HepG2 (cell line): ENCODE measurements at regions not wholly inside any gene's neighbourhood (a gene's known extent, or its start where the extent isn't known, plus 50 kb on each side); places are given as distances from the start of the nearest gene placed in this dataset.
"Not testable (repeated sequence)": the region's sequence is repeated elsewhere in the genome, so short reads cannot be mapped to it uniquely, and the experiment has no call there.

Experiments
- ATAC-seq: fragments of 200-7000 bp; cut with Tn5 transposase; 3 replicates; pipeline ENCODE4 v1.9.1; 2020; ENCODE audit warnings: mild to moderate bottlenecking, moderate library complexity
- BruUV-seq: library from RNA; stranded (reverse); fragments of 400-500 nt; replicated peaks from 2 replicates; lab custom pipeline; 2021; lab: Mats Ljungman, UMichigan
- CTCF ChIA-PET: fragments of 300-600 bp; formaldehyde crosslinking; extraction: SDS; loops from one replicate; lab custom pipeline; 2021; ENCODE audit warnings: low total read pairs, inconsistent platforms, low intra/inter-chr PET ratio; lab: Yijun Ruan, JAX
- POLR2A ChIA-PET: fragments of 350-600 bp; sonication (Branson Sonifier 250); formaldehyde crosslinking; loops from one replicate; lab custom pipeline; 2020; ENCODE audit warnings: antibody characterized with exemption, inconsistent platforms; lab: Yijun Ruan, JAX
- DNase-seq: peaks from one replicate; pipeline ENCODE4 v3.0.0-alpha.2; 2015; ENCODE audit warnings: low spot score
- FAIRE-seq: peaks from 3 replicates; lab custom pipeline; 2011; peaks lifted over from hg19 to GRCh38; lab: Jason Lieb, UNC
- H2AFZ ChIP-seq: one replicate; pipeline ENCODE4 v1.6.1; 2011; ENCODE audit warnings: low read length, inconsistent platforms
- H3K27ac ChIP-seq: fragments of 300-600 bp; 3 replicates; pipeline ENCODE4 v1.8.0; 2011; ENCODE audit warnings: mixed run types, mild to moderate bottlenecking, mixed read lengths, low read length, inconsistent platforms; ENCODE audit not compliant: insufficient read depth; ENCODE audit errors: extremely low read length
- H3K27me3 ChIP-seq, 2 experiments: fragments of 200-600 bp in 1 of 2; 2 replicates in 1 of 2; 3 replicates in 1 of 2; pipeline versions ENCODE4 v1.6.0 to v1.8.0; 2011; ENCODE audit warnings: low read length in 2 of 2, mild to moderate bottlenecking in 2 of 2, moderate library complexity in 2 of 2, inconsistent platforms in 1 of 2; ENCODE audit not compliant: insufficient read depth in 2 of 2, control insufficient read depth in 1 of 2
- H3K36me3 ChIP-seq, 2 experiments: fragments of 200-600 bp in 1 of 2; replicated peaks in 1 of 2; 2 replicates in 1 of 2; 3 replicates in 1 of 2; pipeline versions ENCODE4 v1.5.1 to v1.8.0; 2011; ENCODE audit warnings: low read length in 2 of 2, inconsistent platforms in 1 of 2; ENCODE audit not compliant: insufficient read depth in 2 of 2, control insufficient read depth in 1 of 2
- H3K4me1 ChIP-seq: 2 replicates; pipeline ENCODE4 v1.5.1; 2012; ENCODE audit warnings: low read length, inconsistent platforms; ENCODE audit not compliant: insufficient read depth
- H3K4me2 ChIP-seq: 2 replicates; pipeline ENCODE4 v1.6.0; 2011; ENCODE audit warnings: low read depth, low read length, inconsistent platforms
- H3K4me3 ChIP-seq, 3 experiments: fragments of 200-600 bp in 1 of 3; sonication (generic), shearing (Covaris generic) in 1 of 3; replicated peaks in 1 of 3; 2 replicates each; pipeline ENCODE4 v1.5.1; 2011 to 2016; ENCODE audit warnings: low read length in 3 of 3, inconsistent platforms in 2 of 3, low read depth in 2 of 3, mild to moderate bottlenecking in 2 of 3, control low read depth in 1 of 3, mixed read lengths in 1 of 3; ENCODE audit not compliant: insufficient read depth in 1 of 3
- H3K79me2 ChIP-seq: one replicate; pipeline ENCODE4 v1.6.1; 2011; ENCODE audit warnings: low read length, inconsistent platforms; ENCODE audit not compliant: insufficient read depth
- H3K9ac ChIP-seq: 2 replicates; pipeline ENCODE4 v1.6.0; 2011; ENCODE audit warnings: mild to moderate bottlenecking, low read depth, low read length, inconsistent platforms; ENCODE audit not compliant: insufficient read depth
- H3K9me3 ChIP-seq: 2 replicates; pipeline ENCODE4 v1.5.1; 2012; ENCODE audit warnings: mild to moderate bottlenecking, low read length
- H4K20me1 ChIP-seq: 2 replicates; pipeline ENCODE4 v1.6.0; 2011; ENCODE audit warnings: inconsistent platforms, mild to moderate bottlenecking, low read length, moderate library complexity; ENCODE audit not compliant: insufficient read depth
- WGBS: methylation state at CpG from one replicate; pipeline ENCODE4 v1.1.6; 2017; ENCODE audit warnings: low lambda C conversion rate; 5-methylcytosine and 5-hydroxymethylcytosine counted together
- in situ Hi-C: cut with HindIII; loops from 2 replicates; pipeline ENCODE4 v1.10.0; 2017; ENCODE audit warnings: low pct_unique_long_range_greater_than_20kb; ENCODE audit not compliant: extremely low pct_ligation_motif_present
- intact Hi-C: fragments of 100-400 bp; cut with micrococcal nuclease; formaldehyde crosslinking; loops from one replicate; pipeline ENCODE4 v1.10.0; 2022; ENCODE audit not compliant: unreplicated experiment
- TF ChIP-seq, protein P1 (sequence below): sonication (generic); formaldehyde crosslinking; IDR thresholded peaks from 2 replicates; pipeline ENCODE4 v1.5.1; 2020; ENCODE audit warnings: mild to moderate bottlenecking, missing genetic modification reagents, borderline replicate concordance

DNA sequence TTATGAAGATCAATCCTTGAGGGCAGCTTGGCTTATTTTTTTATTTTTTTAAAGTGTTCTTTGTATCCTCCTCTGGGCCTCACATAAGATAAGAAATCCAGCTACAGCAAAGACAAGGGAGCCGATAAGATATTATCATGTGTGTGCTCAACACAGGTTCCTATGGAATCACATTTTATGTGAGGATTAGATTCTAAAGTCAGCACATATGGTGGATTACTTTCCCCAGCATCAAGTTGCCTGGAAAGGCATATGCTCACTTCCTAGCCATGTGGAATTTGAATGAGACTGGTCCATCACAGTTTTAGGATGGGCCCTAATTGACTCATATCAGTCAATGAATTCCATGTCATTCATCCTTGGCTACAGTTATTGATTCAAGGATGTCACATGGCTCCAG is 456.9 kb upstream of the LRRC7 start:
- Histone ChIP-seq H3K9ac (no peak overlapping the region), H3K27ac (no peak overlapping the region), H2AFZ (no peak overlapping the region), H3K36me3 (no peaks in the 10 kb centered on the region), H3K4me3 (no peak overlapping the region), H3K4me1 (no peaks in the 10 kb centered on the region), H3K4me2 (no peak overlapping the region), H4K20me1 (no peaks in the 10 kb centered on the region), H3K79me2 (no peaks in the 10 kb centered on the region), H3K9me3 (peaks cover 72% of the 10 kb centered on the region), H3K27me3 (no peaks in the 10 kb centered on the region)
- 3% methylated on average over 1 of the region's 1 CpG for WGBS
- intact Hi-C loops = no loop called here
- FAIRE-seq (no peak), ATAC-seq (no peak), DNase-seq (no peak)
- no TSS peak for BruUV-seq
- POLR2A ChIA-PET = no interaction called here
- CTCF ChIA-PET = no interaction called here
- in situ Hi-C loops = no loop called here
- TF ChIP-seq, protein P1, sequence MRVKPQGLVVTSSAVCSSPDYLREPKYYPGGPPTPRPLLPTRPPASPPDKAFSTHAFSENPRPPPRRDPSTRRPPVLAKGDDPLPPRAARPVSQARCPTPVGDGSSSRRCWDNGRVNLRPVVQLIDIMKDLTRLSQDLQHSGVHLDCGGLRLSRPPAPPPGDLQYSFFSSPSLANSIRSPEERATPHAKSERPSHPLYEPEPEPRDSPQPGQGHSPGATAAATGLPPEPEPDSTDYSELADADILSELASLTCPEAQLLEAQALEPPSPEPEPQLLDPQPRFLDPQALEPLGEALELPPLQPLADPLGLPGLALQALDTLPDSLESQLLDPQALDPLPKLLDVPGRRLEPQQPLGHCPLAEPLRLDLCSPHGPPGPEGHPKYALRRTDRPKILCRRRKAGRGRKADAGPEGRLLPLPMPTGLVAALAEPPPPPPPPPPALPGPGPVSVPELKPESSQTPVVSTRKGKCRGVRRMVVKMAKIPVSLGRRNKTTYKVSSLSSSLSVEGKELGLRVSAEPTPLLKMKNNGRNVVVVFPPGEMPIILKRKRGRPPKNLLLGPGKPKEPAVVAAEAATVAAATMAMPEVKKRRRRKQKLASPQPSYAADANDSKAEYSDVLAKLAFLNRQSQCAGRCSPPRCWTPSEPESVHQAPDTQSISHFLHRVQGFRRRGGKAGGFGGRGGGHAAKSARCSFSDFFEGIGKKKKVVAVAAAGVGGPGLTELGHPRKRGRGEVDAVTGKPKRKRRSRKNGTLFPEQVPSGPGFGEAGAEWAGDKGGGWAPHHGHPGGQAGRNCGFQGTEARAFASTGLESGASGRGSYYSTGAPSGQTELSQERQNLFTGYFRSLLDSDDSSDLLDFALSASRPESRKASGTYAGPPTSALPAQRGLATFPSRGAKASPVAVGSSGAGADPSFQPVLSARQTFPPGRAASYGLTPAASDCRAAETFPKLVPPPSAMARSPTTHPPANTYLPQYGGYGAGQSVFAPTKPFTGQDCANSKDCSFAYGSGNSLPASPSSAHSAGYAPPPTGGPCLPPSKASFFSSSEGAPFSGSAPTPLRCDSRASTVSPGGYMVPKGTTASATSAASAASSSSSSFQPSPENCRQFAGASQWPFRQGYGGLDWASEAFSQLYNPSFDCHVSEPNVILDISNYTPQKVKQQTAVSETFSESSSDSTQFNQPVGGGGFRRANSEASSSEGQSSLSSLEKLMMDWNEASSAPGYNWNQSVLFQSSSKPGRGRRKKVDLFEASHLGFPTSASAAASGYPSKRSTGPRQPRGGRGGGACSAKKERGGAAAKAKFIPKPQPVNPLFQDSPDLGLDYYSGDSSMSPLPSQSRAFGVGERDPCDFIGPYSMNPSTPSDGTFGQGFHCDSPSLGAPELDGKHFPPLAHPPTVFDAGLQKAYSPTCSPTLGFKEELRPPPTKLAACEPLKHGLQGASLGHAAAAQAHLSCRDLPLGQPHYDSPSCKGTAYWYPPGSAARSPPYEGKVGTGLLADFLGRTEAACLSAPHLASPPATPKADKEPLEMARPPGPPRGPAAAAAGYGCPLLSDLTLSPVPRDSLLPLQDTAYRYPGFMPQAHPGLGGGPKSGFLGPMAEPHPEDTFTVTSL = no peak
- TF ChIP-seq, all 625 proteins: peak for 0

DNA sequence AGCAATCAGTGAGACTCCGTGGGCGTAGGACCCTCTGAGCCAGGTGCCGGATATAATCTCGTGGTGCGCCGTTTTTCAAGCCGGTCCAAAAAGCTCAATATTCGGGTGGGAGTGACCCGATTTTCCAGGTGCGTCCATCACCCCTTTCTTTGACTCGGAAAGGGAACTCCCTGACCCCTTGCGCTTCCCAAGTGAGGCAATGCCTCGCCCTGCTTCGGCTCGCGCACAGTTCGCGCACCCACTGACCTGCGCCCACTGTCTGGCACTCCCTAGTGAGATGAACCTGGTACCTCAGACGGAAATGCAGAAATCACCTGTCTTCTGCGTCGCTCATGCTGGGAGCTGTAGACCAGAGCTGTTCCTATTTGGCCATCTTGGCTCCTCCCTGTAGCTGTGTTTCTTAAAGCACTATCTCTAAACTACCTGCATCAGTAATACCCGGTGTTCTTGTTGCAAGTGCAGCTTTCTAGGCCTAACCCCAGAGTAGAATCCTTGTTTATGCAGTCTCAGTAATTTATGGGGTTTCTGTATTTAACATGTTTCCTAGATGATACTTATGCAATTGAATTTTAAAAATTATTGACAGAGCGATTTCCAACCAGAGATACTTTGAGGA is 447.5 kb upstream of the LRRC7 start:
- 59% methylated on average over 21 of the region's 24 CpGs for WGBS
- H3K27ac ChIP-seq, H3K36me3 ChIP-seq, H3K27me3 ChIP-seq, POLR2A ChIA-PET, FAIRE-seq, H4K20me1 ChIP-seq, ATAC-seq, DNase-seq, in situ Hi-C loops, H3K4me2 ChIP-seq, intact Hi-C loops, H3K4me3 ChIP-seq, H3K79me2 ChIP-seq, H3K4me1 ChIP-seq, BruUV-seq, H2AFZ ChIP-seq, H3K9ac ChIP-seq, CTCF ChIA-PET: not testable (repeated sequence)
- H3K9me3 ChIP-seq = peaks cover 37% of the 10 kb centered on the region
